PC-3 (cell line): ENCODE measurements at regions not wholly inside any gene's neighbourhood (a gene's known extent, or its start where the extent isn't known, plus 50 kb on each side); places are given as distances from the start of the nearest gene placed in this dataset. TPM values are rescaled to one million over a fixed set of nuclear protein-coding genes. Genes with fewer than 3 reads are reported as not detected.

Source experiments
- ATAC-seq: fragments of 200-7000 bp; cut with Tn5 transposase; 2 replicates; pipeline ENCODE4 v1.9.1; 2020; ENCODE audit warnings: mild to moderate bottlenecking, moderate library complexity
- BruUV-seq: library from RNA; stranded (reverse); fragments of 400-500 nt; replicated peaks from 2 replicates; lab custom pipeline; 2021; lab: Mats Ljungman, UMichigan
- CTCF ChIA-PET: fragments of 300-600 bp; sonication (Branson Sonifier 250); formaldehyde crosslinking; loops from one replicate; lab custom pipeline; 2022; ENCODE audit warnings: antibody characterized with exemption; lab: Charles Lee
- POLR2A ChIA-PET: fragments of 300-600 bp; sonication (Branson Sonifier 250); formaldehyde crosslinking; loops from one replicate; lab custom pipeline; 2022; ENCODE audit warnings: antibody characterized with exemption; ENCODE audit not compliant: unreplicated experiment; lab: Charles Lee
- DNase-seq: peaks from one replicate; pipeline ENCODE4 v3.0.0-alpha.2; 2015
- H2AFZ ChIP-seq: fragments of 300-600 bp; sonication (generic); 2 replicates; pipeline ENCODE4 v1.6.0; 2016; ENCODE audit warnings: antibody characterized with exemption, low read length
- H3F3A ChIP-seq: fragments of 300-600 bp; sonication (generic); one replicate; pipeline ENCODE4 v1.6.0; 2017; ENCODE audit warnings: antibody characterized with exemption, low read length, control low read depth, mild to moderate bottlenecking; ENCODE audit not compliant: unreplicated experiment
- H3K27ac ChIP-seq: fragments of 300-600 bp; sonication (generic); 2 replicates; pipeline ENCODE4 v1.5.1; 2016; ENCODE audit warnings: mild to moderate bottlenecking, low read length
- H3K27me3 ChIP-seq: fragments of 300-600 bp; sonication (generic); 2 replicates; pipeline ENCODE4 v1.6.1; 2016; ENCODE audit warnings: low read length, mixed read lengths
- H3K36me3 ChIP-seq: fragments of 300-600 bp; sonication (generic); 2 replicates; pipeline ENCODE4 v1.6.1; 2016; ENCODE audit warnings: low read depth, mixed run types, low read length, mixed read lengths
- H3K4me1 ChIP-seq: fragments of 300-600 bp; sonication (generic); 2 replicates; pipeline ENCODE4 v1.5.1; 2016; ENCODE audit warnings: low read length; ENCODE audit not compliant: insufficient read depth
- H3K4me2 ChIP-seq: fragments of 300-600 bp; sonication (generic); 2 replicates; pipeline ENCODE4 v1.6.0; 2016; ENCODE audit warnings: low read length
- H3K4me3 ChIP-seq: fragments of 300-600 bp; sonication (generic); 2 replicates; pipeline ENCODE4 v1.5.1; 2016; ENCODE audit warnings: mild to moderate bottlenecking, low read length, mixed read lengths
- H3K79me2 ChIP-seq: fragments of 300-600 bp; sonication (generic); 2 replicates; pipeline ENCODE4 v1.6.1; 2017; ENCODE audit warnings: low read length, mixed read lengths
- H3K9ac ChIP-seq: fragments of 300-600 bp; sonication (generic); 2 replicates; pipeline ENCODE4 v1.6.0; 2016; ENCODE audit warnings: mild to moderate bottlenecking, low read length
- H3K9me2 ChIP-seq: fragments of 300-600 bp; sonication (generic); replicated peaks from 2 replicates; pipeline ENCODE4 v1.6.1; 2016; ENCODE audit warnings: mixed run types, low read length, mixed read lengths
- H3K9me3 ChIP-seq: fragments of 300-600 bp; sonication (generic); 2 replicates; pipeline ENCODE4 v1.6.1; 2016; ENCODE audit warnings: low read length, mixed read lengths
- H4K20me1 ChIP-seq: fragments of 300-600 bp; sonication (generic); 2 replicates; pipeline ENCODE4 v1.6.1; 2016; ENCODE audit warnings: low read length, mixed read lengths
- CTCF ChIP-seq: fragments of 300-600 bp; sonication (generic); conservative IDR thresholded peaks from 2 replicates; pipeline ENCODE4 v1.5.1; 2017; ENCODE audit warnings: antibody characterized with exemption, low read depth, mild to moderate bottlenecking, low read length
- EZH2 ChIP-seq: fragments of 300-600 bp; sonication (generic); IDR thresholded peaks from one replicate; pipeline ENCODE4 v1.6.1; 2017; ENCODE audit warnings: antibody characterized with exemption, mild to moderate bottlenecking, low read length; ENCODE audit not compliant: unreplicated experiment
- EZH2phosphoT487 ChIP-seq: fragments of 300-600 bp; sonication (generic); IDR thresholded peaks from 2 replicates; pipeline ENCODE4 v1.6.1; 2018; ENCODE audit warnings: mild to moderate bottlenecking, antibody characterized with exemption, low read length, borderline replicate concordance
- intact Hi-C: fragments of 100-400 bp; cut with micrococcal nuclease; formaldehyde crosslinking; loops from 2 replicates; pipeline ENCODE4 v1.9.0; 2023
- microRNA-seq: library from miRNA; unstranded; fragments of <30 nt; microRNA quantifications from one replicate; pipeline ENCODE4 v1.1.0, GENCODE V29; 2020; ENCODE audit not compliant: unreplicated experiment

GRCh38 chr9:93730648-93731047 lies 154.3 kb downstream of the PHF2 start:
- no peak for DNase-seq
- ATAC-seq = no peak
- Histone ChIP-seq H3K9me3 (0 out of 2 replicates have a peak, but pooled peaks cover 4% of the 10 kb centered on the region), H3K9ac (no peak overlapping the region), H3K4me3 (no peak overlapping the region), H3K4me2 (no peak overlapping the region), H3K27me3 (peaks cover 38% of the 10 kb centered on the region), H4K20me1 (no peaks in the 10 kb centered on the region), H2AFZ (no peak overlapping the region), H3K4me1 (no peaks in the 10 kb centered on the region), H3K79me2 (no peaks in the 10 kb centered on the region), H3F3A (no peaks in the 10 kb centered on the region), H3K27ac (no peak overlapping the region), H3K9me2 (no peaks in the 10 kb centered on the region), H3K36me3 (no peaks in the 10 kb centered on the region)
- intact Hi-C loops = no loop called here
- no TSS peak for BruUV-seq
- CTCF ChIA-PET = no interaction called here
- no peak for TF ChIP-seq CTCF
- no peak for TF ChIP-seq EZH2phosphoT487
- no peak for TF ChIP-seq EZH2
- POLR2A ChIA-PET = no interaction called here

GRCh38 chr9:93730217-93730616 lies 153.8 kb downstream of the PHF2 start:
- ChIA-PET CTCF (no interaction called here), POLR2A (no interaction called here)
- Histone ChIP-seq H3K79me2 (no peaks in the 10 kb centered on the region), H3K9me2 (no peaks in the 10 kb centered on the region), H4K20me1 (no peaks in the 10 kb centered on the region), H3K9me3 (0 out of 2 replicates have a peak, but pooled peaks cover 4% of the 10 kb centered on the region), H3K36me3 (no peaks in the 10 kb centered on the region), H3K4me3 (no peak overlapping the region), H3K27me3 (peaks cover 38% of the 10 kb centered on the region), H2AFZ (no peak overlapping the region), H3K9ac (no peak overlapping the region), H3K4me1 (no peaks in the 10 kb centered on the region), H3K4me2 (no peak overlapping the region), H3F3A (no peaks in the 10 kb centered on the region), H3K27ac (no peak overlapping the region)
- no peak for ATAC-seq
- no TSS peak for BruUV-seq
- no peak for DNase-seq
- intact Hi-C loops = no loop called here
- TF ChIP-seq CTCF (no peak), EZH2 (no peak), EZH2phosphoT487 (no peak)

Small RNA genes lying in the stretch of these regions (microRNA-seq; reads per million reads assigned to microRNA genes)
- gene MIR4291 = not detected
